PFSK-1 (cell line): ENCODE measurements at regions not wholly inside any gene's neighbourhood (a gene's known extent, or its start where the extent isn't known, plus 50 kb on each side); places are given as distances from the start of the nearest gene placed in this dataset.

Experiments
- POLR2AphosphoS5 ChIP-seq: IDR thresholded peaks from 2 replicates; pipeline ENCODE4 v1.6.1; 2012; ENCODE audit warnings: low read depth, mild to moderate bottlenecking, control low read depth, low read length, moderate library complexity
- TAF1 ChIP-seq: IDR thresholded peaks from 2 replicates; pipeline ENCODE4 v1.6.1; 2012; ENCODE audit warnings: low read length, control low read depth, borderline replicate concordance; ENCODE audit not compliant: insufficient read depth
- TF ChIP-seq, protein P1 (sequence below), 2 experiments: IDR thresholded peaks; 2 replicates each; pipeline versions ENCODE4 v1.6.1 to v1.8.0; 2011 to 2012; ENCODE audit warnings: low read depth in 2 of 2, low read length in 2 of 2, control low read depth in 1 of 2, inconsistent platforms in 1 of 2, mild to moderate bottlenecking in 1 of 2, moderate library complexity in 1 of 2; ENCODE audit not compliant: insufficient read depth in 1 of 2

DNA sequence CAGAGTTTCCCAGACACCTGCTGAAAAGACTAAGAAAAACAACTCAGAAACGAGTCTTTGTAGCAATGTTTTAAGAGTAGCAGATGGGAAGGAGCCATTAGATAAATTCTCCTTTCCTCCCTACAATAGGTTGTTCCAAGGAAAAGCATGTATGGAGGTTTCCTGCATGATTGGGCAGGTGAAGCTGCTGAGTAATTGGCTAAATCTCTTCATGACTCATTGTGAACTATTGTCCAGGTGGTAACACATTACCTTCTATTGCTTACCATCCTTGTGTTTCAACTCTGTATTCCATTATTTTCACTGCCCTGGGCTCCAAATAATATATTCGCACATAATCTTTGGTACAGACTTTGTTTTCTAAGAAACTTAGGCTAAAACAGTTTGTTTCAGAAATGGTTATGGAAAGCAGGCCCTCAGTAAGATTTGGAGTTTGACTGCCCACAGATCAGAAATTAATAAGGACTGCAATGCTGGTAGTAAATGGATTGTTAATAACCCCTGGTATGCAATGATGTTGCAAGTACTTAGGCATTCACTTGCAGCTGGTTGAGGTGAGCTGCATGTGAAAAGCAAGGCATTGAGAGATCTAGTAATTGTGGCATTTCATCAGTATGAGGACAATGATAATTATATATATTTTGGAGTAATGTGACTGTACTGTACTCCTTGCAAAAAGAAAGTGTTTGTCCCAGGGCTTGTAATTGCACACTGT is 281.4 kb upstream of the VLDLR start:
- no peak for TF ChIP-seq POLR2AphosphoS5
- TF ChIP-seq, protein P1, sequence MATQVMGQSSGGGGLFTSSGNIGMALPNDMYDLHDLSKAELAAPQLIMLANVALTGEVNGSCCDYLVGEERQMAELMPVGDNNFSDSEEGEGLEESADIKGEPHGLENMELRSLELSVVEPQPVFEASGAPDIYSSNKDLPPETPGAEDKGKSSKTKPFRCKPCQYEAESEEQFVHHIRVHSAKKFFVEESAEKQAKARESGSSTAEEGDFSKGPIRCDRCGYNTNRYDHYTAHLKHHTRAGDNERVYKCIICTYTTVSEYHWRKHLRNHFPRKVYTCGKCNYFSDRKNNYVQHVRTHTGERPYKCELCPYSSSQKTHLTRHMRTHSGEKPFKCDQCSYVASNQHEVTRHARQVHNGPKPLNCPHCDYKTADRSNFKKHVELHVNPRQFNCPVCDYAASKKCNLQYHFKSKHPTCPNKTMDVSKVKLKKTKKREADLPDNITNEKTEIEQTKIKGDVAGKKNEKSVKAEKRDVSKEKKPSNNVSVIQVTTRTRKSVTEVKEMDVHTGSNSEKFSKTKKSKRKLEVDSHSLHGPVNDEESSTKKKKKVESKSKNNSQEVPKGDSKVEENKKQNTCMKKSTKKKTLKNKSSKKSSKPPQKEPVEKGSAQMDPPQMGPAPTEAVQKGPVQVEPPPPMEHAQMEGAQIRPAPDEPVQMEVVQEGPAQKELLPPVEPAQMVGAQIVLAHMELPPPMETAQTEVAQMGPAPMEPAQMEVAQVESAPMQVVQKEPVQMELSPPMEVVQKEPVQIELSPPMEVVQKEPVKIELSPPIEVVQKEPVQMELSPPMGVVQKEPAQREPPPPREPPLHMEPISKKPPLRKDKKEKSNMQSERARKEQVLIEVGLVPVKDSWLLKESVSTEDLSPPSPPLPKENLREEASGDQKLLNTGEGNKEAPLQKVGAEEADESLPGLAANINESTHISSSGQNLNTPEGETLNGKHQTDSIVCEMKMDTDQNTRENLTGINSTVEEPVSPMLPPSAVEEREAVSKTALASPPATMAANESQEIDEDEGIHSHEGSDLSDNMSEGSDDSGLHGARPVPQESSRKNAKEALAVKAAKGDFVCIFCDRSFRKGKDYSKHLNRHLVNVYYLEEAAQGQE (IDR thresholded peaks at IDR 0.05; ENCODE audit: insufficient read depth in 1 of 2, low read depth in 2 of 2, low read length in 2 of 2), result no peak
- no peak for TF ChIP-seq TAF1
